SK-N-SH (cell line): ENCODE measurements at regions not wholly inside any gene's neighbourhood (a gene's known extent, or its start where the extent isn't known, plus 50 kb on each side); places are given as distances from the start of the nearest gene placed in this dataset.

Experiments
- CTCF ChIP-seq: fragments of 200-600 bp; sonication (generic); IDR thresholded peaks from 2 replicates; pipeline ENCODE4 v1.6.1; 2017; ENCODE audit warnings: antibody characterized with exemption, mild to moderate bottlenecking, moderate library complexity
- ELF1 ChIP-seq: IDR thresholded peaks from 2 replicates; pipeline ENCODE4 v1.4.0; 2012
- EZH2phosphoT487 ChIP-seq: fragments of 200-600 bp; sonication (generic); IDR thresholded peaks from 2 replicates; pipeline ENCODE4 v1.6.1; 2017; ENCODE audit warnings: low read depth, mixed run types, mild to moderate bottlenecking, antibody characterized with exemption, moderate library complexity, borderline replicate concordance
- NRF1 ChIP-seq: IDR thresholded peaks from 2 replicates; pipeline ENCODE4 v1.6.1; 2012; ENCODE audit warnings: low read depth, mild to moderate bottlenecking, low read length
- TAF1 ChIP-seq: IDR thresholded peaks from 2 replicates; pipeline ENCODE4 v1.6.1; 2012; ENCODE audit warnings: low read depth, mild to moderate bottlenecking, low read length, moderate library complexity, borderline replicate concordance

- TF ChIP-seq CTCF (no peak), NRF1 (no peak), EZH2phosphoT487 (no peak), ELF1 (no peak), TAF1 (no peak)
Measured at GRCh38 chr4:159434114-159434870, 331.4 kb downstream of the RAPGEF2 start.
